ENCODE measurements at regions not wholly inside any gene's neighbourhood (a gene's known extent, or its start where the extent isn't known, plus 50 kb on each side); places are given as distances from the start of the nearest gene placed in this dataset.

DNA sequence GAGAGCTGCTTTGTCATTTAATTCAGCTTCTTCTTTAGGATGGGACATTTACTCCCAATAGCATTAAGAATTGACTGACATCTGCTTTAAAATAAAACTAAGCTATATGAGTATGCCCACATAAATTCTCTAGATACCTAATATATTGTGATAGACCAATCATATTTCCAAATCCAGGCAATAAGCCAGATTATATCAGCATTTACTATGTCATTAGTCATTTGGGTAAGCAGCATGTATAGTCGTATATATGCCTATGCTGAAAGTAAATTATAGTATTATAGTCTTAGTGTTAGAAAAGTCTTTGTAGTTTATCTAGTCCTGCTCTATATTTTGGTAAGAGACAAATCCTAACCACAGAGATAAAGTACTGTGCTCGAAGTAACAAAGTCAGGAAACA, 958.1 kb downstream of the KCNJ2 start:
- intact Hi-C loops (cut with micrococcal nuclease) = no loop called here

GRCh38 chr17:71142333-71142732, 973.0 kb downstream of the KCNJ2 start:
- CTCF ChIA-PET = no interaction called here
- ATAC-seq (ENCODE audit: low read depth) (no peak), DNase-seq (no peak)
- H3K27ac Mint-ChIP-seq = no peak overlapping the region
- Histone ChIP-seq H2AFZ (ENCODE audit: insufficient read depth, low read depth, low read length, poor library complexity, severe bottlenecking) (no peak overlapping the region), H3K4me1 (ENCODE audit: control insufficient read depth in 2 of 2, insufficient read depth in 2 of 2, low read length in 2 of 2) (no peaks in the 10 kb centered on the region), H4K20me1 (ENCODE audit: control insufficient read depth, insufficient read depth, low read length, poor library complexity, severe bottlenecking) (no peaks in the 10 kb centered on the region), H3K27me3 (replicated peaks in 1 of 4; ENCODE audit: control extremely low read depth in 1 of 4, control insufficient read depth in 3 of 4, insufficient read depth in 4 of 4, low read length in 3 of 4) (no peaks in the 10 kb centered on the region), H3K9ac (ENCODE audit: low read length) (no peak overlapping the region), H3K27ac (ENCODE audit: low read length in 2 of 2) (no peak overlapping the region), H3K36me3 (replicated peaks in 1 of 2; ENCODE audit: control extremely low read depth in 1 of 2, control insufficient read depth in 1 of 2, extremely low read depth in 1 of 2, insufficient read depth in 2 of 2, low read length in 1 of 2) (no peaks in the 10 kb centered on the region), H3K4me2 (replicated peaks; ENCODE audit: low read depth, low read length, poor library complexity, severe bottlenecking) (no peak overlapping the region), H3K4me3 (ENCODE audit: control extremely low read depth in 1 of 5, extremely low read depth in 1 of 5, insufficient read depth in 1 of 5, low read depth in 2 of 5, low read length in 4 of 5) (no peak overlapping the region), H3K9me3 (ENCODE audit: control extremely low read depth in 1 of 3, control insufficient read depth in 2 of 3, insufficient read depth in 1 of 3, low read length in 2 of 3) (no peaks in the 10 kb centered on the region), H3K79me2 (ENCODE audit: control insufficient read depth, insufficient read depth, low read length) (no peaks in the 10 kb centered on the region)
- TF ChIP-seq EZH2 (IDR thresholded peaks at IDR 0.05; ENCODE audit: borderline replicate concordance, insufficient read depth, low read depth, low read length, poor library complexity, severe bottlenecking) = no peak
- no peak for TF ChIP-seq CTCF (IDR thresholded peaks at IDR 0.05)
- POLR2A ChIA-PET = no interaction called here
- no peak overlapping the region for H3K4me3 Mint-ChIP-seq
- intact Hi-C loops (cut with micrococcal nuclease) = no loop called here
- no peaks in the 10 kb centered on the region for H3K4me1 Mint-ChIP-seq
- H3K9me3 Mint-ChIP-seq (ENCODE audit: insufficient read depth) = peaks cover 4% of the 10 kb centered on the region
- no peaks in the 10 kb centered on the region for H3K27me3 Mint-ChIP-seq
- WGBS (ENCODE audit: insufficient coverage) = no CpG with 5 or more reads among the region's 3 CpGs

More for the DNA sequence above, 958.1 kb downstream of the KCNJ2 start:
- no peaks in the 10 kb centered on the region for H3K27me3 ChIP-seq (replicated peaks in 1 of 4; ENCODE audit: control extremely low read depth in 1 of 4, control insufficient read depth in 3 of 4, insufficient read depth in 4 of 4, low read length in 3 of 4)
- no peak overlapping the region for H3K9ac ChIP-seq (ENCODE audit: low read length)
- CTCF ChIA-PET = no interaction called here
- H3K79me2 ChIP-seq (ENCODE audit: control insufficient read depth, insufficient read depth, low read length) = no peaks in the 10 kb centered on the region
- H3K36me3 ChIP-seq (replicated peaks in 1 of 2; ENCODE audit: control extremely low read depth in 1 of 2, control insufficient read depth in 1 of 2, extremely low read depth in 1 of 2, insufficient read depth in 2 of 2, low read length in 1 of 2) = no peaks in the 10 kb centered on the region
- Mint-ChIP-seq H3K4me1 (no peaks in the 10 kb centered on the region), H3K9me3 (ENCODE audit: insufficient read depth) (peaks cover 3% of the 10 kb centered on the region), H3K4me3 (no peak overlapping the region), H3K27me3 (no peaks in the 10 kb centered on the region), H3K27ac (no peak overlapping the region)
- WGBS (ENCODE audit: insufficient coverage) = no CpG with 5 or more reads among the region's 2 CpGs
- no peak for DNase-seq
- H3K4me3 ChIP-seq (ENCODE audit: control extremely low read depth in 1 of 5, extremely low read depth in 1 of 5, insufficient read depth in 1 of 5, low read depth in 2 of 5, low read length in 4 of 5) = no peak overlapping the region
- ATAC-seq (ENCODE audit: low read depth) = no peak
- no peak overlapping the region for H2AFZ ChIP-seq (ENCODE audit: insufficient read depth, low read depth, low read length, poor library complexity, severe bottlenecking)
- H3K27ac ChIP-seq (ENCODE audit: low read length in 2 of 2) = no peak overlapping the region
- POLR2A ChIA-PET = no interaction called here
- peaks cover 0 to 2% (median 0%) of the 10 kb centered on the region in 3 donors for H3K9me3 ChIP-seq (ENCODE audit: control extremely low read depth in 1 of 3, control insufficient read depth in 2 of 3, insufficient read depth in 1 of 3, low read length in 2 of 3)
- TF ChIP-seq CTCF (IDR thresholded peaks at IDR 0.05) (no peak), EZH2 (IDR thresholded peaks at IDR 0.05; ENCODE audit: borderline replicate concordance, insufficient read depth, low read depth, low read length, poor library complexity, severe bottlenecking) (no peak)
- no peaks in the 10 kb centered on the region for H4K20me1 ChIP-seq (ENCODE audit: control insufficient read depth, insufficient read depth, low read length, poor library complexity, severe bottlenecking)
- no peaks in the 10 kb centered on the region for H3K4me1 ChIP-seq (ENCODE audit: control insufficient read depth in 2 of 2, insufficient read depth in 2 of 2, low read length in 2 of 2)
- no peak overlapping the region for H3K4me2 ChIP-seq (replicated peaks; ENCODE audit: low read depth, low read length, poor library complexity, severe bottlenecking)

Data from B cell (primary cell).